Mesodermal cell (in vitro differentiated cells): ENCODE measurements at regions not wholly inside any gene's neighbourhood (a gene's known extent, or its start where the extent isn't known, plus 50 kb on each side); places are given as distances from the start of the nearest gene placed in this dataset.
"Not testable (repeated sequence)": the region's sequence is repeated elsewhere in the genome, so short reads cannot be mapped to it uniquely, and the experiment has no call there.

Experiments used
- H3K27ac ChIP-seq: 2 replicates; pipeline ENCODE4 v1.7.0; 2013; ENCODE audit warnings: mild to moderate bottlenecking, low read depth, low read length, moderate library complexity; ENCODE audit not compliant: severe bottlenecking
- H3K36me3 ChIP-seq: 2 replicates; pipeline ENCODE4 v1.7.1; 2013; ENCODE audit warnings: mild to moderate bottlenecking, low read length, moderate library complexity; ENCODE audit not compliant: control insufficient read depth, insufficient read depth
- H3K4me1 ChIP-seq: one replicate; pipeline ENCODE4 v1.7.1; 2013; ENCODE audit warnings: mild to moderate bottlenecking, low read length; ENCODE audit not compliant: insufficient read depth, control insufficient read depth, poor library complexity, severe bottlenecking
- H3K4me3 ChIP-seq: 2 replicates; pipeline ENCODE4 v1.7.0; 2013; ENCODE audit warnings: low read length, control low read depth, mild to moderate bottlenecking; ENCODE audit not compliant: insufficient read depth, poor library complexity, severe bottlenecking; ENCODE audit errors: extremely low read depth
- H3K9me3 ChIP-seq: 2 replicates; pipeline ENCODE4 v1.7.1; 2013; ENCODE audit warnings: mild to moderate bottlenecking, low read length, moderate library complexity; ENCODE audit not compliant: control insufficient read depth
- WGBS, 2 experiments: methylation state at CpG; one replicate each; pipeline ENCODE4 v1.1.5; 2013; ENCODE audit warnings: missing lambda C conversion rate in 2 of 2; ENCODE audit not compliant: insufficient coverage in 2 of 2; 5-methylcytosine and 5-hydroxymethylcytosine counted together

DNA sequence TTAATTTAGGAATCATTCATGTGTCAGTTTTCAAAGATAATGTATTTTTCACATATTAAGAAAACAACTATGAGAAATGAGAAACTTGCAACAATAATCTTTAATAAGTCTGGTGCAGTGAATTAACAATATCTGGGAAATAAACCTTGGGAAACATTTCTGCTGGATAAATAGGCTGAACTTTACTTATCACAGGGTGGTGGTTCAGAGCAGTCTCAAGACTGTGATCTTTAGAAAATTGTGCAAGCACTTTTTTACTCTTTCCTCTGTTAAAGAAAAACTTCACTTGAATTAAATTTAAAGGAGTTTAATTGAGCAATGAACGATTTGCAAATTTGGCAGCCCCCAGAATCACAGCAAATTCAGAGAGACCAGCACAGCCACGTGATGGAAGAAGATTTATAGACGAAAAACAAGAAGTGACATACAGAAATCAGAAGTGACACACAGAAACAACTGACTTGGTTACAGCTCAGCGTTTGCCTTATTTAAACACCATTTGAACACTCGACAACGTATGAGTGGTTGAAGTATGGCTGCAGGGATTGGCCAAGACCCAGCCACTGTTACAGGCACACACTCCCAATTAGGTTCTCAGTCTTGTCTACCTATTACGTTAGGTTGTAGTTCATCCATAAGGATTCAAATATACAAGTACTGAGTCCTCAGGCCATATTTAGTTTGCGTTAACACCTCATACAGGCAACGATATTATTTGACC is 631.9 kb downstream of the SLCO4C1 start:
- 87 to 96% methylated on average over 5 of the region's 9 CpGs for WGBS, 2 experiments
- Histone ChIP-seq H3K27ac (no peak overlapping the region), H3K36me3 (no peaks in the 10 kb centered on the region), H3K4me1 (no peaks in the 10 kb centered on the region), H3K9me3 (no peaks in the 10 kb centered on the region), H3K4me3 (no peak overlapping the region)

GRCh38 chr5:101663543-101663942 is 632.5 kb downstream of the SLCO4C1 start:
- H3K36me3 ChIP-seq = no peaks in the 10 kb centered on the region
- 83% methylated on average over 1 of the region's 2 CpGs; no CpG with 5 or more reads in 1 of the 2 experiments for WGBS, 2 experiments
- H3K4me1 ChIP-seq = no peaks in the 10 kb centered on the region
- H3K4me3 ChIP-seq = no peak overlapping the region
- H3K9me3 ChIP-seq = no peaks in the 10 kb centered on the region
- H3K27ac ChIP-seq = no peak overlapping the region

DNA sequence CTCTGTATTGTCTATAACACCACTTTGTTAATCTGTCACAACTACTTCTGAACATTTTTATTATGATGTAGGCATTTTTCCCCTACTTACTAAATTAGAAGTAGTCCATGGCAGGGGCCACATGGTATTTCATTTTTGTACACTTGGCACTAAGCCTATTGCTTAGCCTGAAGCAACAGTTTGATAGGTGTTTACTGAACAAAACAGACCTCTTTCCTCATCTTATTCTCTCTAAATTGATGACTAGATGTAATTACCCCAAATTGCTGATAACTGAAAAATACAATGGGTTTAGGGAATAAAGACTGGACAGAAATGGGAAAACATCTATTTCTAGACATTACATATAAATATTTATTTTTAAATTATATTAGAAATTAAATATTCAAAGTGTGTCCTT is 633.8 kb downstream of the SLCO4C1 start:
- Histone ChIP-seq H3K27ac (no peak overlapping the region), H3K4me1 (no peaks in the 10 kb centered on the region), H3K9me3 (no peaks in the 10 kb centered on the region), H3K36me3 (no peaks in the 10 kb centered on the region), H3K4me3 (no peak overlapping the region)

- Histone ChIP-seq H3K9me3 (no peaks in the 10 kb centered on the region), H3K27ac (no peak overlapping the region), H3K4me1 (no peaks in the 10 kb centered on the region), H3K36me3 (no peaks in the 10 kb centered on the region), H3K4me3 (no peak overlapping the region)
- 66 to 72% methylated on average over 3 to 6 of the region's 7 CpGs for WGBS, 2 experiments
These were observed 637.7 kb downstream of the SLCO4C1 start for GRCh38 chr5:101658433-101658832.

DNA sequence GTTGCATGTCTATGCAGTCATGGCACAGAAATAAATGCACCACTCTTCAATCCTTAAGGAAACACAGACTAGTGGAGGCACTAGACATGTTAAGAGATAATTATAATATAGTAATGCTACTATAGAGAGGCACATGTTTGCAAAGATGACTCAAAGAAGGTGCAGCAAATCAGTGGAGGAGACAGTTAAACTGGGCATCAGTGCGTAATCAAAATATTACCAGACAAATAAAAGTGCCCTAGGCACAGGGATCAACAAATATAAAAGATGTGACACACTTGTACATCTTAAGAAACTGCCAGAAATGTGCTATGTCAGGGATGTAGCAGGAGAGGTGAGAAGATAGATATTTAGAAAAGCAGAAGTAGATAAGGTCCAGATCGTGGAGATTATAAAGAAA is 642.1 kb downstream of the SLCO4C1 start:
- Histone ChIP-seq H3K27ac (no peak overlapping the region), H3K9me3 (no peaks in the 10 kb centered on the region), H3K4me3 (no peak overlapping the region), H3K4me1 (no peaks in the 10 kb centered on the region), H3K36me3 (no peaks in the 10 kb centered on the region)
- WGBS, 2 experiments = 67 to 69% methylated on average over 1 of the region's 2 CpGs

- 75 to 85% methylated on average over 1 of the region's 2 CpGs for WGBS, 2 experiments
These were observed 648.2 kb downstream of the SLCO4C1 start for GRCh38 chr5:101647861-101648260.

GRCh38 chr5:101643794-101644193 is 652.3 kb downstream of the SLCO4C1 start:
- H3K4me3 ChIP-seq = no peak overlapping the region
- no peaks in the 10 kb centered on the region for H3K9me3 ChIP-seq
- H3K36me3 ChIP-seq = no peaks in the 10 kb centered on the region
- WGBS, 2 experiments = no CpG with 5 or more reads among the region's 2 CpGs
- no peak overlapping the region for H3K27ac ChIP-seq
- H3K4me1 ChIP-seq = no peaks in the 10 kb centered on the region

More at GRCh38 chr5:101647861-101648260, 648.2 kb downstream of the SLCO4C1 start:
- Histone ChIP-seq H3K36me3 (no peaks in the 10 kb centered on the region), H3K4me3 (no peak overlapping the region), H3K4me1 (no peaks in the 10 kb centered on the region), H3K27ac (no peak overlapping the region), H3K9me3 (no peaks in the 10 kb centered on the region)

- Histone ChIP-seq H3K27ac (no peak overlapping the region), H3K36me3 (no peaks in the 10 kb centered on the region), H3K4me1 (no peaks in the 10 kb centered on the region), H3K9me3 (no peaks in the 10 kb centered on the region), H3K4me3 (no peak overlapping the region)
- 88 to 100% methylated on average over 1 to 2 of the region's 2 CpGs for WGBS, 2 experiments
These were observed 658.5 kb downstream of the SLCO4C1 start for GRCh38 chr5:101637599-101637998.

DNA sequence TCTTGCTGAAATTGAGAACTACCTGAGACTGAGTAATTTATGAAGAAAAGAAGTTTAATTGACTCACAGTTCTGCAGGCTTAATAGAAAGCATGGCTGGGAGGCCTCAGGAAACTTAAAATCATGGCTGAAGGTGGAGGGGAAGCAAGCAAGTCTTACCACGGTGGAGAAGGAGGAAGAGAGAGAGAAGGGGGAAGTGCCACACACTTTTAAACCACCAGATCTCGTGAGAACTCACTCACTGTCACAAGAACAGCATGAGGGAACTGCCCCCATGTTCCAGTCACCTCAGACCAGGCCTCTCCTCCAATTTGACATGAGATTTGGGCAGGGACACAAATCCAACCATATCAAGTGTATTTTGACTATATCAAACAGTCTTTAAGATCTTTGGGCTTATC is 668.3 kb downstream of the SLCO4C1 start:
- H3K27ac ChIP-seq, H3K4me3 ChIP-seq, H3K4me1 ChIP-seq, H3K36me3 ChIP-seq, H3K9me3 ChIP-seq: not testable (repeated sequence)
- 29 to 100% methylated on average over 1 of the region's 2 CpGs for WGBS, 2 experiments

DNA sequence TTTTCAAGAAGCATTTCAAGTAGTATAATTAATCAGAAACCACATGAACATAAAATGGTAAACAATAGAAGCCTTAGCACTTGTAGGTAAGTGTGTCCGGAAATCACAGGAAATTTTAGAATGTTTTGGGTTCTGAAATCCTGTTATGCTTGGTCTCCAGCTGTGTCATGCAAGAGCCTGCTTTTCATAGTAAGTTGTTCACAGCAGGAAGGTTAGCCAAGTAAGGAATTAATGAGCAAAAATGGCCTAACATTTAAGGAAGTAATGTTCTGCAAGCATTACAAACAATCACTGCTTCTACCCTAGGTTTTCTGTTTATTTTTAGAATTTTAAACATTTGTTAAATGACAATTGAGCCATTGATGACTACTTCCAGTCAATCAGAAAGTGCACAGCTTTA is 669.5 kb downstream of the SLCO4C1 start:
- Histone ChIP-seq H3K9me3 (no peaks in the 10 kb centered on the region), H3K27ac (no peak overlapping the region), H3K36me3 (no peaks in the 10 kb centered on the region), H3K4me3 (no peak overlapping the region), H3K4me1 (no peaks in the 10 kb centered on the region)
- WGBS, 2 experiments = 29% methylated on average over 1 of the region's 1 CpG; no CpG with 5 or more reads in 1 of the 2 experiments

GRCh38 chr5:101611039-101611438 is 685.0 kb downstream of the SLCO4C1 start:
- no peak overlapping the region for H3K4me3 ChIP-seq
- 89 to 97% methylated on average over 4 to 6 of the region's 6 CpGs for WGBS, 2 experiments
- no peaks in the 10 kb centered on the region for H3K4me1 ChIP-seq
- no peak overlapping the region for H3K27ac ChIP-seq
- no peaks in the 10 kb centered on the region for H3K36me3 ChIP-seq
- H3K9me3 ChIP-seq = no peaks in the 10 kb centered on the region
